ENCODE measurements at regions not wholly inside any gene's neighbourhood (a gene's known extent, or its start where the extent isn't known, plus 50 kb on each side); places are given as distances from the start of the nearest gene placed in this dataset.

DNA sequence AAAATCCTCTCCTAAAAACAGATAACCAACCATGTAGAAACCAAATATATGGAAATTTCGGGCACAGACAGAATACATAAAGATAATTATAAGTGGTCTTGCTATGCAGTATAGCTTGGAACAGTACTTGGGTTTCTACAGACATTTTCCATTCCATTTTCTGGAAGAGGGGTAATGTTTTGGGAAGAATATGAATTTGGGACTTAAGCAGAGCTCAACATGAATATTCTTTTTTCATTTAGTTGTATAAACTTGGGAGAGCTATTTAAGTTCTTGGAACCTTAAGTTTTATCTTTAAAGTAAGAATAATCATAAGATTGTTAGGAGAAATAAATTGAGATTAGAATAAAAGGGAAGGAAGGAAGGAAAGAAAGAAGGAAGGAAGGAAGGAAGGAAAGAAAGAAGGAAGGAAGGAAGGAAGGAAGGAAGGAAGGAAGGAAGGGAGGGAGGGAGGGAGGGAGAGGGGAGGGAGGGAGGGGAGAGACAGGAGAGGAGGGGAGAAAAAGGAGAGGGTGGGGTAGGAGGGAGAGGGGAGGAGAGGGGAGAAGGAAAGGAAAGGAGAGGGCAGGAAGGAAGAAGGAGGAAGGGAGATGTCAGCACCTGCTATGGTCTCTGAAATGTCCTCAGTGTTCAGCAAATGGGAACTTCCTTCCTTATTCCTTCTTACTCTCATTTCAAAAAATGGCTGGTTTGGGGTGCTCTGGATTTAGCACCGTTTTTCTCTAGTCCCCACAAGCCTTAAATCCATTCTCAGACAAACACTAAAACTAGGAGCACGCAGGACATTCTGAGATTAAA lies 248.3 kb downstream of the LY86 start:
- no peak for TF ChIP-seq POLR2A (IDR thresholded peaks at IDR 0.05; ENCODE audit: low read depth, low read length)
- TF ChIP-seq, protein P1, sequence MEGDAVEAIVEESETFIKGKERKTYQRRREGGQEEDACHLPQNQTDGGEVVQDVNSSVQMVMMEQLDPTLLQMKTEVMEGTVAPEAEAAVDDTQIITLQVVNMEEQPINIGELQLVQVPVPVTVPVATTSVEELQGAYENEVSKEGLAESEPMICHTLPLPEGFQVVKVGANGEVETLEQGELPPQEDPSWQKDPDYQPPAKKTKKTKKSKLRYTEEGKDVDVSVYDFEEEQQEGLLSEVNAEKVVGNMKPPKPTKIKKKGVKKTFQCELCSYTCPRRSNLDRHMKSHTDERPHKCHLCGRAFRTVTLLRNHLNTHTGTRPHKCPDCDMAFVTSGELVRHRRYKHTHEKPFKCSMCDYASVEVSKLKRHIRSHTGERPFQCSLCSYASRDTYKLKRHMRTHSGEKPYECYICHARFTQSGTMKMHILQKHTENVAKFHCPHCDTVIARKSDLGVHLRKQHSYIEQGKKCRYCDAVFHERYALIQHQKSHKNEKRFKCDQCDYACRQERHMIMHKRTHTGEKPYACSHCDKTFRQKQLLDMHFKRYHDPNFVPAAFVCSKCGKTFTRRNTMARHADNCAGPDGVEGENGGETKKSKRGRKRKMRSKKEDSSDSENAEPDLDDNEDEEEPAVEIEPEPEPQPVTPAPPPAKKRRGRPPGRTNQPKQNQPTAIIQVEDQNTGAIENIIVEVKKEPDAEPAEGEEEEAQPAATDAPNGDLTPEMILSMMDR (IDR thresholded peaks at IDR 0.05; ENCODE audit: extremely low read depth in 1 of 2, insufficient read depth in 1 of 2, low read depth in 1 of 2, low read length in 2 of 2): no peak
- TF ChIP-seq POLR2AphosphoS5 (IDR thresholded peaks at IDR 0.05; ENCODE audit: insufficient read depth, low read depth, low read length): no peak
- TF ChIP-seq, protein P2, sequence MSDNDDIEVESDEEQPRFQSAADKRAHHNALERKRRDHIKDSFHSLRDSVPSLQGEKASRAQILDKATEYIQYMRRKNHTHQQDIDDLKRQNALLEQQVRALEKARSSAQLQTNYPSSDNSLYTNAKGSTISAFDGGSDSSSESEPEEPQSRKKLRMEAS (IDR thresholded peaks at IDR 0.05; ENCODE audit: insufficient read depth, insufficient read length): no peak
- TF ChIP-seq MYC (IDR thresholded peaks at IDR 0.05; ENCODE audit: low read depth, low read length): no peak
- no peak for TF ChIP-seq FOS (IDR thresholded peaks at IDR 0.05; ENCODE audit: borderline replicate concordance, insufficient read depth, low read length)
- TF ChIP-seq EZH2 (IDR thresholded peaks at IDR 0.05; ENCODE audit: borderline replicate concordance, low read depth, low read length, severe bottlenecking): no peak
